ENCODE measurements at regions not wholly inside any gene's neighbourhood (a gene's known extent, or its start where the extent isn't known, plus 50 kb on each side); places are given as distances from the start of the nearest gene placed in this dataset.

DNA sequence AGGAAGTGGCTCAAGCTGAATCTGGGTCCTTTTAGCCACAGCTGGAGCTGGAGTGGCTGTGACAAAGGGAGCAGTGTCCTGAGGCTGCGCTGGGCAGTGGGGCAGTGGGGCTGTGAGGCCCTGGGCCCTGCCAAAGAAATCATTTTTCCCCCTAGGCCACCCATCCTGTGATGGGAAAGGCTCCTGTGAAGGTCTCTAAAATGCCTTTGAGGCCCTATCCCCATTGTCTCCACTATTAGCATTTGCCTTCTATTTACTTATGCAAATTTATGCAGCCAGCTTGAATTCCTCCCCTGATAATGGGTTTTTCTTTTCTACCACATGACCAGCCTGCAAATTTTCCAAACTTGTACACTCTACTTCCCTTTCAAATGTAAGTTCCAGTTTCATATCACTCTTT lies 539.2 kb downstream of the MEI4 start:
- Histone ChIP-seq H3K4me3 (replicated peaks; ENCODE audit: insufficient read depth, low read length) (no peak overlapping the region), H3K27me3 (ENCODE audit: insufficient read depth, poor library complexity, severe bottlenecking) (no peaks in the 10 kb centered on the region), H3K27ac (replicated peaks) (no peak overlapping the region)
- TF ChIP-seq, protein P1, sequence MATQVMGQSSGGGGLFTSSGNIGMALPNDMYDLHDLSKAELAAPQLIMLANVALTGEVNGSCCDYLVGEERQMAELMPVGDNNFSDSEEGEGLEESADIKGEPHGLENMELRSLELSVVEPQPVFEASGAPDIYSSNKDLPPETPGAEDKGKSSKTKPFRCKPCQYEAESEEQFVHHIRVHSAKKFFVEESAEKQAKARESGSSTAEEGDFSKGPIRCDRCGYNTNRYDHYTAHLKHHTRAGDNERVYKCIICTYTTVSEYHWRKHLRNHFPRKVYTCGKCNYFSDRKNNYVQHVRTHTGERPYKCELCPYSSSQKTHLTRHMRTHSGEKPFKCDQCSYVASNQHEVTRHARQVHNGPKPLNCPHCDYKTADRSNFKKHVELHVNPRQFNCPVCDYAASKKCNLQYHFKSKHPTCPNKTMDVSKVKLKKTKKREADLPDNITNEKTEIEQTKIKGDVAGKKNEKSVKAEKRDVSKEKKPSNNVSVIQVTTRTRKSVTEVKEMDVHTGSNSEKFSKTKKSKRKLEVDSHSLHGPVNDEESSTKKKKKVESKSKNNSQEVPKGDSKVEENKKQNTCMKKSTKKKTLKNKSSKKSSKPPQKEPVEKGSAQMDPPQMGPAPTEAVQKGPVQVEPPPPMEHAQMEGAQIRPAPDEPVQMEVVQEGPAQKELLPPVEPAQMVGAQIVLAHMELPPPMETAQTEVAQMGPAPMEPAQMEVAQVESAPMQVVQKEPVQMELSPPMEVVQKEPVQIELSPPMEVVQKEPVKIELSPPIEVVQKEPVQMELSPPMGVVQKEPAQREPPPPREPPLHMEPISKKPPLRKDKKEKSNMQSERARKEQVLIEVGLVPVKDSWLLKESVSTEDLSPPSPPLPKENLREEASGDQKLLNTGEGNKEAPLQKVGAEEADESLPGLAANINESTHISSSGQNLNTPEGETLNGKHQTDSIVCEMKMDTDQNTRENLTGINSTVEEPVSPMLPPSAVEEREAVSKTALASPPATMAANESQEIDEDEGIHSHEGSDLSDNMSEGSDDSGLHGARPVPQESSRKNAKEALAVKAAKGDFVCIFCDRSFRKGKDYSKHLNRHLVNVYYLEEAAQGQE (IDR thresholded peaks at IDR 0.05; ENCODE audit: insufficient replicate concordance, low read depth): no peak
- TF ChIP-seq, protein P2, sequence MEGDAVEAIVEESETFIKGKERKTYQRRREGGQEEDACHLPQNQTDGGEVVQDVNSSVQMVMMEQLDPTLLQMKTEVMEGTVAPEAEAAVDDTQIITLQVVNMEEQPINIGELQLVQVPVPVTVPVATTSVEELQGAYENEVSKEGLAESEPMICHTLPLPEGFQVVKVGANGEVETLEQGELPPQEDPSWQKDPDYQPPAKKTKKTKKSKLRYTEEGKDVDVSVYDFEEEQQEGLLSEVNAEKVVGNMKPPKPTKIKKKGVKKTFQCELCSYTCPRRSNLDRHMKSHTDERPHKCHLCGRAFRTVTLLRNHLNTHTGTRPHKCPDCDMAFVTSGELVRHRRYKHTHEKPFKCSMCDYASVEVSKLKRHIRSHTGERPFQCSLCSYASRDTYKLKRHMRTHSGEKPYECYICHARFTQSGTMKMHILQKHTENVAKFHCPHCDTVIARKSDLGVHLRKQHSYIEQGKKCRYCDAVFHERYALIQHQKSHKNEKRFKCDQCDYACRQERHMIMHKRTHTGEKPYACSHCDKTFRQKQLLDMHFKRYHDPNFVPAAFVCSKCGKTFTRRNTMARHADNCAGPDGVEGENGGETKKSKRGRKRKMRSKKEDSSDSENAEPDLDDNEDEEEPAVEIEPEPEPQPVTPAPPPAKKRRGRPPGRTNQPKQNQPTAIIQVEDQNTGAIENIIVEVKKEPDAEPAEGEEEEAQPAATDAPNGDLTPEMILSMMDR (IDR thresholded peaks at IDR 0.05; ENCODE audit: insufficient read depth, low read length): no peak
- TF ChIP-seq POLR2AphosphoS5 (IDR thresholded peaks at IDR 0.05; ENCODE audit: low read depth) (no peak), SPI1 (IDR thresholded peaks at IDR 0.05; ENCODE audit: borderline replicate concordance, low read depth) (no peak), GABPA (IDR thresholded peaks at IDR 0.05; ENCODE audit: low read depth) (no peak)
- no peak for DNase-seq (ENCODE audit: low read depth in 1 of 2, low spot score in 1 of 2)

DNA sequence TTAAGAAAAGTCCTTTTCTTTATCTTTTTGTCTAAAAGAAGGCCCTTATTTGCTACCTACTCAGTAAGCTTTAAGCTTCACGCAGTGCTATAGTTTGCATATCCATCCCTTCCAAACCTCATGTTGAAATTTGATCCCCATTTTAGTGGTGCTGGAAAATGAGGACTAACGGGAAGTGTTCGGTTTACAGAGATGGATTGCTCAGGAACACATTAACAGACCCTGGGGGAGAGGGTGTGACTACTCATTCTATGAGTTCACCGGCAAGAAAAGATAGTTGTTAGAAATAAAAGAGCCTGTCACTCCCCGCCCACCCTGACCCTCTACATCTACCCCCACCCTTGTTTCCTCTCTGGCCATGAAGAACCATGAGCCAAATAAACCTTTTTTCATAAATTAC lies 546.2 kb downstream of the MEI4 start:
- TF ChIP-seq GABPA (IDR thresholded peaks at IDR 0.05; ENCODE audit: low read depth): no peak
- no peak for TF ChIP-seq SPI1 (IDR thresholded peaks at IDR 0.05; ENCODE audit: borderline replicate concordance, low read depth)
- TF ChIP-seq POLR2AphosphoS5 (IDR thresholded peaks at IDR 0.05; ENCODE audit: low read depth): no peak
- TF ChIP-seq, protein P2 (IDR thresholded peaks at IDR 0.05; ENCODE audit: insufficient read depth, low read length): no peak
- TF ChIP-seq, protein P1 (IDR thresholded peaks at IDR 0.05; ENCODE audit: insufficient replicate concordance, low read depth): no peak
- DNase-seq (ENCODE audit: low read depth in 1 of 2, low spot score in 1 of 2): no peak
- H3K4me3 ChIP-seq (replicated peaks; ENCODE audit: insufficient read depth, low read length): no peak overlapping the region

DNA sequence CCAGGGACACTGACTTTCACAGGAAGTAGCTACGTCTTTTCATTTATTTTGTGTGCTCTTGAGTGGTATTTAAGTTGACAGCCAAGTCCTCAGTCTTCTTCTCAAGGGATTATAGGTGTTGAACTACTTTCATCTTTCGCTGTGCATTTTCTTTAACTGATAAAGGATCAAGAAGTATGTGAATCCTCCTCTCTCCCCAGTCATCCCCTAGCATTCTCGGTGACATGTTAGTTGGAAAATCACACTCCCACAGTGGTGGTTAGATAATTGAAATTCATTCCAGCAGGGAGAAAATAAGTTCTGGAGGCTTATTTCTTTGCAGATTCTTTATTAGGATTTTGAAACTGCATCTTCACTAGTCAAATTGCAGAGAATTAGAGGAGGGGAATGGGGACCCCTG lies 569.4 kb downstream of the MEI4 start:
- Histone ChIP-seq H3K27ac (replicated peaks) (no peak overlapping the region), H3K27me3 (ENCODE audit: insufficient read depth, poor library complexity, severe bottlenecking) (no peaks in the 10 kb centered on the region), H3K4me3 (replicated peaks; ENCODE audit: insufficient read depth, low read length) (no peak overlapping the region)
- TF ChIP-seq POLR2AphosphoS5 (IDR thresholded peaks at IDR 0.05; ENCODE audit: low read depth) (no peak), SPI1 (IDR thresholded peaks at IDR 0.05; ENCODE audit: borderline replicate concordance, low read depth) (no peak), GABPA (IDR thresholded peaks at IDR 0.05; ENCODE audit: low read depth) (no peak)
- TF ChIP-seq, protein P1 (IDR thresholded peaks at IDR 0.05; ENCODE audit: insufficient replicate concordance, low read depth): no peak
- TF ChIP-seq, protein P2 (IDR thresholded peaks at IDR 0.05; ENCODE audit: insufficient read depth, low read length): no peak
- DNase-seq (ENCODE audit: low read depth in 1 of 2, low spot score in 1 of 2): no peak

More for the DNA sequence above, 546.2 kb downstream of the MEI4 start:
- H3K27ac ChIP-seq (replicated peaks): no peak overlapping the region
- no peaks in the 10 kb centered on the region for H3K27me3 ChIP-seq (ENCODE audit: insufficient read depth, poor library complexity, severe bottlenecking)
